Astrocyte of the cerebellum (primary cell): ENCODE measurements at regions not wholly inside any gene's neighbourhood (a gene's known extent, or its start where the extent isn't known, plus 50 kb on each side); places are given as distances from the start of the nearest gene placed in this dataset.

Experiments
- DNase-seq: peaks from one replicate; pipeline ENCODE4 v3.0.0-alpha.2; 2011; ENCODE audit warnings: low read depth
- H3K4me3 ChIP-seq: 2 replicates; pipeline ENCODE4 v1.5.1; 2011; ENCODE audit warnings: mild to moderate bottlenecking, low read depth, low read length, moderate library complexity
- CTCF ChIP-seq: IDR thresholded peaks from 2 replicates; pipeline ENCODE4 v1.5.1; 2012; ENCODE audit warnings: low read length, low read depth, moderate library complexity, mild to moderate bottlenecking; ENCODE audit errors: missing control alignments
- in situ Hi-C: cut with HindIII; loops from 2 replicates; pipeline ENCODE4 v1.10.0; 2017; ENCODE audit warnings: low sequenced_read_pairs

GRCh38 chr16:55380485-55380884 is 56.5 kb downstream of the IRX6 start:
- TF ChIP-seq CTCF = no peak
- DNase-seq = no peak
- in situ Hi-C loops = no loop called here
- H3K4me3 ChIP-seq = no peak overlapping the region

- H3K4me3 ChIP-seq = no peak overlapping the region
- TF ChIP-seq CTCF = no peak
- in situ Hi-C loops = no loop called here
- no peak for DNase-seq
Measured at GRCh38 chr16:55384288-55385247, 60.6 kb downstream of the IRX6 start.

GRCh38 chr16:55385359-55385758 is 61.4 kb downstream of the IRX6 start:
- in situ Hi-C loops = no loop called here
- TF ChIP-seq CTCF = no peak
- no peak overlapping the region for H3K4me3 ChIP-seq
- DNase-seq = no peak

- no peak for TF ChIP-seq CTCF
- H3K4me3 ChIP-seq = no peak overlapping the region
- in situ Hi-C loops = no loop called here
- DNase-seq = no peak
Measured at GRCh38 chr16:55386534-55387296, 62.7 kb downstream of the IRX6 start.

GRCh38 chr16:55388131-55388862 is 64.3 kb downstream of the IRX6 start:
- in situ Hi-C loops = no loop called here
- no peak for TF ChIP-seq CTCF
- no peak for DNase-seq
- no peak overlapping the region for H3K4me3 ChIP-seq

- TF ChIP-seq CTCF = no peak
- in situ Hi-C loops = no loop called here
- no peak overlapping the region for H3K4me3 ChIP-seq
- no peak for DNase-seq
Measured at GRCh38 chr16:55389426-55390073, 65.5 kb downstream of the IRX6 start.
